ENCODE measurements at regions not wholly inside any gene's neighbourhood (a gene's known extent, or its start where the extent isn't known, plus 50 kb on each side); places are given as distances from the start of the nearest gene placed in this dataset.

GRCh38 chr6:11926594-11927407, 85.3 kb upstream of the HIVEP1 start (continued):
- TF ChIP-seq SAFB (IDR thresholded peaks at IDR 0.05; ENCODE audit: borderline replicate concordance, low read depth, low read length) (0 out of 2 replicates have a peak, but pooled peaks have one; percentile 21), MTA1 (IDR thresholded peaks at IDR 0.05; ENCODE audit: borderline replicate concordance) (peak; percentile 63; the same call in 1 of the 2 replicates), TAF9B (IDR thresholded peaks at IDR 0.05; ENCODE audit: partially characterized antibody) (peak; percentile 14), BCOR (IDR thresholded peaks at IDR 0.05) (peak; percentile 42; the same call in 1 of the 2 replicates), ZEB2 (IDR thresholded peaks at IDR 0.05) (no peak), PURB (CRISPR knock-in tag; IDR thresholded peaks at IDR 0.05; ENCODE audit: low read depth) (no peak), ZFP91 (CRISPR knock-in tag; IDR thresholded peaks at IDR 0.05) (no peak), RAD21 (CRISPR knock-in tag; conservative IDR thresholded peaks at IDR 0.05 in 1 of 2, IDR thresholded peaks at IDR 0.05 in 1 of 2) (0 out of 4 replicates have a peak, but pooled peaks of 1 of the 2 experiments have one; percentile 7), ZNF445 (CRISPR knock-in tag; IDR thresholded peaks at IDR 0.05; ENCODE audit: low read depth) (no peak), U2AF2 (optimal IDR thresholded peaks at IDR 0.05; ENCODE audit: low read depth, low read length) (peak; percentile 94), NCOA4 (IDR thresholded peaks at IDR 0.05; ENCODE audit: partially characterized antibody) (peak; percentile 18), FOXK1 (CRISPR knock-in tag; IDR thresholded peaks at IDR 0.05; ENCODE audit: borderline replicate concordance) (no peak), ZBTB11 (CRISPR knock-in tag; IDR thresholded peaks at IDR 0.05) (no peak), ZNF668 (CRISPR knock-in tag; IDR thresholded peaks at IDR 0.05) (no peak), ZNF699 (CRISPR knock-in tag; IDR thresholded peaks at IDR 0.05; ENCODE audit: insufficient replicate concordance) (no peak), EHMT2 (IDR thresholded peaks at IDR 0.05) (0 out of 2 replicates have a peak, but pooled peaks have one; percentile 43)
- TF ChIP-seq, protein P1, sequence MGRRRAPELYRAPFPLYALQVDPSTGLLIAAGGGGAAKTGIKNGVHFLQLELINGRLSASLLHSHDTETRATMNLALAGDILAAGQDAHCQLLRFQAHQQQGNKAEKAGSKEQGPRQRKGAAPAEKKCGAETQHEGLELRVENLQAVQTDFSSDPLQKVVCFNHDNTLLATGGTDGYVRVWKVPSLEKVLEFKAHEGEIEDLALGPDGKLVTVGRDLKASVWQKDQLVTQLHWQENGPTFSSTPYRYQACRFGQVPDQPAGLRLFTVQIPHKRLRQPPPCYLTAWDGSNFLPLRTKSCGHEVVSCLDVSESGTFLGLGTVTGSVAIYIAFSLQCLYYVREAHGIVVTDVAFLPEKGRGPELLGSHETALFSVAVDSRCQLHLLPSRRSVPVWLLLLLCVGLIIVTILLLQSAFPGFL (CRISPR knock-in tag; IDR thresholded peaks at IDR 0.05): no peak
- TF ChIP-seq, protein P2, sequence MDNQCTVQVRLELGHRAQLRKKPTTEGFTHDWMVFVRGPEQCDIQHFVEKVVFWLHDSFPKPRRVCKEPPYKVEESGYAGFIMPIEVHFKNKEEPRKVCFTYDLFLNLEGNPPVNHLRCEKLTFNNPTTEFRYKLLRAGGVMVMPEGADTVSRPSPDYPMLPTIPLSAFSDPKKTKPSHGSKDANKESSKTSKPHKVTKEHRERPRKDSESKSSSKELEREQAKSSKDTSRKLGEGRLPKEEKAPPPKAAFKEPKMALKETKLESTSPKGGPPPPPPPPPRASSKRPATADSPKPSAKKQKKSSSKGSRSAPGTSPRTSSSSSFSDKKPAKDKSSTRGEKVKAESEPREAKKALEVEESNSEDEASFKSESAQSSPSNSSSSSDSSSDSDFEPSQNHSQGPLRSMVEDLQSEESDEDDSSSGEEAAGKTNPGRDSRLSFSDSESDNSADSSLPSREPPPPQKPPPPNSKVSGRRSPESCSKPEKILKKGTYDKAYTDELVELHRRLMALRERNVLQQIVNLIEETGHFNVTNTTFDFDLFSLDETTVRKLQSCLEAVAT (IDR thresholded peaks at IDR 0.05): 0 out of 4 replicates have a peak, but pooled peaks of 1 of the 2 experiments have one; percentile 17

All from K562 (cell line).